HL-60 (cell line): ENCODE measurements at regions not wholly inside any gene's neighbourhood (a gene's known extent, or its start where the extent isn't known, plus 50 kb on each side); places are given as distances from the start of the nearest gene placed in this dataset.

Source experiments
- POLR2AphosphoS5 ChIP-seq: IDR thresholded peaks from 2 replicates; pipeline ENCODE4 v1.6.1; 2012; ENCODE audit warnings: low read depth
- SPI1 ChIP-seq: IDR thresholded peaks from 2 replicates; pipeline ENCODE4 v1.6.1; 2012; ENCODE audit warnings: low read depth, mild to moderate bottlenecking, borderline replicate concordance
- TF ChIP-seq, protein P1 (sequence below): IDR thresholded peaks from one replicate; pipeline ENCODE4 v1.5.1; 2011; ENCODE audit warnings: low read length, control low read depth, inconsistent platforms; ENCODE audit not compliant: insufficient read depth

DNA sequence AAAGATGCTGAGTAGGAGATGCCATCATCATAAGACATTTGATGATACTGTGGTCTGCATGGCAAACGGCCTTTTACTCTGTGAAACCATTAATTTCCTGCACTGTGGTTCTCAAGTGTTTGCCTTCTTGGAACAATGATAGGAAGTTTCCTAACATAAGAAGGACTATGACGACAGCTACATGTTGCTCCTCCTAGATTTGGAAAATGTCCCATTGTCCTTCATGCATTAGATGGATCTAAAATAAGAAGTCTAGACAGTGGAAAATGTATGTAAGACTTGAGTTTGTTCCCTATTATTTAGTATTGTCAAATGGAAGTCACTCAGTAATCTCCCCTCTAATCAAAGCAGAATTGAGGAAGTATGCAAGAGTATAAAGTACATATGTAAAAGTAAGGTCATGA, 98.5 kb upstream of the TMEM170B start:
- TF ChIP-seq, protein P1, sequence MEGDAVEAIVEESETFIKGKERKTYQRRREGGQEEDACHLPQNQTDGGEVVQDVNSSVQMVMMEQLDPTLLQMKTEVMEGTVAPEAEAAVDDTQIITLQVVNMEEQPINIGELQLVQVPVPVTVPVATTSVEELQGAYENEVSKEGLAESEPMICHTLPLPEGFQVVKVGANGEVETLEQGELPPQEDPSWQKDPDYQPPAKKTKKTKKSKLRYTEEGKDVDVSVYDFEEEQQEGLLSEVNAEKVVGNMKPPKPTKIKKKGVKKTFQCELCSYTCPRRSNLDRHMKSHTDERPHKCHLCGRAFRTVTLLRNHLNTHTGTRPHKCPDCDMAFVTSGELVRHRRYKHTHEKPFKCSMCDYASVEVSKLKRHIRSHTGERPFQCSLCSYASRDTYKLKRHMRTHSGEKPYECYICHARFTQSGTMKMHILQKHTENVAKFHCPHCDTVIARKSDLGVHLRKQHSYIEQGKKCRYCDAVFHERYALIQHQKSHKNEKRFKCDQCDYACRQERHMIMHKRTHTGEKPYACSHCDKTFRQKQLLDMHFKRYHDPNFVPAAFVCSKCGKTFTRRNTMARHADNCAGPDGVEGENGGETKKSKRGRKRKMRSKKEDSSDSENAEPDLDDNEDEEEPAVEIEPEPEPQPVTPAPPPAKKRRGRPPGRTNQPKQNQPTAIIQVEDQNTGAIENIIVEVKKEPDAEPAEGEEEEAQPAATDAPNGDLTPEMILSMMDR = no peak
- TF ChIP-seq POLR2AphosphoS5 (no peak), SPI1 (no peak)
